RPMI8226 (cell line): ENCODE measurements at regions not wholly inside any gene's neighbourhood (a gene's known extent, or its start where the extent isn't known, plus 50 kb on each side); places are given as distances from the start of the nearest gene placed in this dataset.
"Not testable (repeated sequence)": the region's sequence is repeated elsewhere in the genome, so short reads cannot be mapped to it uniquely, and the experiment has no call there.

Experiments
- DNase-seq: peaks from one replicate; pipeline ENCODE4 v3.0.0-alpha.2; 2015

- DNase-seq, result no peak
Measured at GRCh38 chrX:148080593-148080992, 99.5 kb downstream of the FMR1NB start.

DNA sequence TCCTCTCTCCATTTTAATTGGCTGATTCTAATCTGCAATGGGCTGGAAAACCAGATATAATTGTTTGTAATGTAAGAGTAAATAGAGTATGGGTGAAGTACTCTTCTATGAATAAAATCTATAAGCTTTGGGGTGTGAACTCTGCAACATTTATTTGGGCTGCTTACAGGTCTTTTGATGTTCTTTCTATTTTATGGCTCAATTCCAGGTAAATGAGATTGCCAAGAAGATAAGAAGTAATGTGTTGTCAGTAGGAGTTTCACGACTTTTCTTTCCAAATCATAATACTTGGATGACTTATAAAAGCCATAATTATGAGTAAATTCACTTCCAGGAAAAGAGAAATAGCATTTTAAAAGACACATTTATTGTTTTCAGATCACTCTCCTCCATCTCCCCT is 103.5 kb downstream of the FMR1NB start:
- no peak for DNase-seq

GRCh38 chrX:148120151-148120550 is 139.0 kb downstream of the FMR1NB start:
- no peak for DNase-seq

- no peak for DNase-seq
Measured at GRCh38 chrX:148120999-148121623, 140.0 kb downstream of the FMR1NB start.

DNA sequence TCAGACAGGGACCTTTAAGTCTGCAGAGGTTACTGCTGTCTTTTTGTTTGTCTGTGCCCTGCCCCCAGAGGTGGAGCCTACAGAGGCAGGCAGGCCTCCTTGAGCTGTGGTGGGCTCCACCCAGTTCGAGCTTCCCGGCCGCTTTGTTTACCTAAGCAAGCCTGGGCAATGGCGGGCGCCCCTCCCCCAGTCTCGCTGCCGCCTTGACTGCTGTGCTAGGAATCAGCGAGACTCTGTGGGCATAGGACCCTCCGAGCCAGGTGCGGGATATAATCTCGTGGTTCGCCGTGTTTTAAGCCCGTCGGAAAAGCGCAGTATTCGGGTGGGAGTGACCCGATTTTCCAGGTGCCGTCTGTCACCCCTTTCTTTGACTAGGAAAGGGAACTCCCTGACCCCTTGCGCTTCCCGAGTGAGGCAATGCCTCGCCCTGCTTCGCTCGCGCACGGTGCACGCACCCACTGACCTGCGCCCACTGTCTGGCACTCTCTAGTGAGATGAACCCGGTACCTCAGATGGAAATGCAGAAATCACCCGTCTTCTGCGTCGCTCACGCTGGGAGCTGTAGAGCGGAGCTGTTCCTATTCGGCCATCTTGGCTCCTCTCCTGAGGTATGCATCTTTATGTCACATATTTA is 147.9 kb downstream of the FMR1NB start:
- DNase-seq, result not testable (repeated sequence)

DNA sequence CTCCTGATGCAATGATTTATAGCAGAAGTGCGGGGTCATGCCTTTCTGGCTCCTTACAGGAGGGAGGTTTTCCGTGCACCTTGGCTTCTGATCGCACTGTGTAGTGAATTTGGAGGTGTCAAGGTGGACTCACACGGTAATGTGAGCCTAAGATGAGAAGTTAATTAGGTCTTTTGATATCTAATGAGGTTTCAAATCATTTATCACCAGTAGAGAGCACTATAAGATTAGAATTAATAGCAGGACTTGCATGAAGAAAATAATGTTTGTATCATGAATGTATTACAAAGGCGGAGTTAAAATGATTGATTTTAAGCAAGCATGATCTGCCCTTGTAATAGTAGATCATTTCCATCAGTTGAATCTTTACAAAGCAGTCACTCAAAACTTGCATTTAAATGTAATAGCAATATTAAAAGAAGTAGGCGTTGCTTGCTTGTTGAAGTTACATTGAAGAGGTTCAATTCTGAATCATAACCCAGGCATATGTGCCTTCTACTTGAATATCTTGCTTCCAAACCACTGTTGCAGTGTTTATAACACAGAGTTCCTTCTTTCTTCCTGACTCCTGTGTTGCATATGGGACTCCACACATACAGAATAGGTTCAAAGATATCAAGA is 152.1 kb downstream of the FMR1NB start:
- DNase-seq, result no peak

- no peak for DNase-seq
Measured at GRCh38 chrX:148134578-148134977, 153.4 kb downstream of the FMR1NB start.

DNA sequence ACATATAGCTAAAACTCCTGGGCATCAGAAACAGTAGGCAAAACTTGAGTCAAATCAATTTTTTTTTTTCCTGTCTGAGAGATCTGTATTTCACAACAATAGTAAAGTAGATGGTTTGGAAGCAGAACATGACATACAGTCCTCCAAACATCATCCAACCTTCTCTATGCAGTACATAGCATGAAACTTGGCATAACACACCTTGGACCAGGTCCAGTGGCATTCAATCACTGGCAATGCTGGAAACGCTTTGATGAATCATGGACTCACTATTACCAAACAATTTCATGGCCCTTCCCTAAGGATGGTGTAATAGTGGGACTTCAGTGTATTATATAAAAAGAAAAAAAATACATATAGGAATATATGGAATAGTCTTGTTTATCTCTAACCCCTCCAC is 154.6 kb downstream of the FMR1NB start:
- DNase-seq, result no peak

DNA sequence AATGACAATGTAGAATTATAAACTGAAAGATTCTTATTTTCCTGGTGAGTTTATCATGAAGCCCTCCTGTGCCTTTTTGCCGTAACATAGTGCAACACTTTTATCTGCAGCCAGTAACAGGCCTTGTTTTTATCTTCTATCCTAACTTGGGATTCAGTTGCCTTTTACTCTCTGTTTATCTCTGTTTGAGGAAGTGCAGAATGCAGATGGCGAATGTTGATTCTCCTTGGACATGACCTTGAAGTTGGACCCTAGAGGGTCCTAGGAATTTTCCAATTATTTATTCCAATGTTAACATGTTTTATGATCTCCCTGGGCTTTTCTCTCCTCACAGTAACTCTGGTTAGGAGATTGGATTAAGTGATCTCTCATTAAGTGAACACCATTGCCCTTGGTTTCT is 165.0 kb downstream of the FMR1NB start:
- no peak for DNase-seq

GRCh38 chrX:148156986-148157385 is 175.8 kb downstream of the FMR1NB start:
- DNase-seq, result no peak

GRCh38 chrX:148159796-148160195 is 178.7 kb downstream of the FMR1NB start:
- no peak for DNase-seq

GRCh38 chrX:148161701-148162100 is 180.6 kb downstream of the FMR1NB start:
- DNase-seq, result no peak

GRCh38 chrX:148185631-148186030 is 204.5 kb downstream of the FMR1NB start:
- DNase-seq, result no peak

GRCh38 chrX:148192547-148192946 is 211.4 kb downstream of the FMR1NB start:
- no peak for DNase-seq

- DNase-seq, result no peak
Measured at GRCh38 chrX:148193759-148194158, 212.6 kb downstream of the FMR1NB start.

DNA sequence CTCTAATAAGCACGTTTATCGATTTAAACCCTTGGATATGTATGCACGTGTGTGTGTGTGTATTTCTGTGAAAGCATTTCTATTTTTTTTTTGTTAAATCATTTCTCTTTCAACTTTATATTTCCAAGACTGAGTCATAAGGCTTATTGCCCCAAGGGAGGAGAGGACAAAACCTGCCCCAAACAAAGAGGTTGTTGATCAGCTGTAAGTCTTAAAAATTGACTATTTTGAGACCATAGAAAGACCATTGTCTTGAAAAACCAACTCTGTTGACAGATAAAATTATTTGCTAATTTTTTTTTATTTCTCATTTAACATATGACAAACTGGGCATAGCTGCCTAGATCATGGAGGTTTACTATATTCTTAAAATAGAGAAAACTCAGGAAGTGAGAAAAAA is 222.4 kb downstream of the FMR1NB start:
- no peak for DNase-seq

DNA sequence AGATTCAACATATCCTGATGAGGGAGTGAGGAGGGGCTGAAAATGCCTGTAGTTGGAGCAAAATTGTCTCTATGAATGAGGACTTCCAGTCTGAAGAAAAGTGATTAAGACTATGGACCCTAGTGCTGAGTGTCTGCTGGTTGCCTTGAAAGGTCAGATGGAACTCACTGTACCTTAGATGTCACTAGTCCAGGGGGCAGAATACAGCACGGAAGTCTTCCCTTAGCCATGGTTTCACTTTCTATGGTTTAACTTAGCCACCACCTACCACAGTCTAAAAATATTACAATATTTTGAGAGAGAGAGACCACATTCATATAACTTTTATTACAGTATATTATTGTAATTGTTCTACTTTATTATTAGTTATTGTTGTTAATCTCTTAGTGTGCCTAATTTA is 223.1 kb downstream of the FMR1NB start:
- DNase-seq, result no peak

DNA sequence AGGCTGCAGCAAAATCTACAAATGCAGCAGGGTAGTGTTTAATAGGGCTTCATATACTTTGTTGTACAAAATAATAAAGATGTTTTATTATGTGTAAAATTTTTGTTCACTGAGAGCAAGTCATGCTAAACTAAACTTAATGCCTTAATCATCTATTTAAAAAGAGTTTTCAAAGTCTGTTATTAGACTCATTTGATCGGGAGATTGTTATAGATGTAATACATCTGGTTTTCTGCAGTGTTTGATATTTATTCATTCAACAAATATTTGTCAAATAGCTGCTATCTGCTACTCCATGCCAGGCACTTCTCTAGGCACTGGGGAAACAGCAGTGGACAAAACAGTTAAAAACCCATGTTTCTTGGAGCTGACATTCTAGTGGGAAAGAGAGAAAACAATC is 233.6 kb downstream of the FMR1NB start:
- no peak for DNase-seq

GRCh38 chrX:148215726-148216125 is 234.6 kb downstream of the FMR1NB start:
- DNase-seq, result no peak

DNA sequence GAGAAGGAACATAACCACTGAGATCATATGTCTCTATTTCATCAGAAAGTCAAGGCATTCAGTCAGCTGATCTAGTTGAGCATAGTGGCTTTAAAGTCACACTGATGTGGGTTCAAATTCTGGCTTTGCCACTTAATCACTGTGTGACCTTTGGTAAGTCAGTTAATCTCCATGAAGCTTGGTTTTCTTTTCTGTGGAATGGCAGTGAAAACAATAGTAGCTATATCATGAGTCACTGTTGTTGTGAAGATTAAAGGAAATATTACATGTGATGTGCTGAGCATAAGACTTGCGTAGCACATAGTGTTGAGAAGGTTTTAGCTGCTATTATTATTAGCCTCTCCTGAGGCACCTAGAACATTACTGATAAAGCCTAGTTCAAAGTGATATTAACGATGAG is 242.2 kb downstream of the FMR1NB start:
- DNase-seq, result no peak

GRCh38 chrX:148228521-148228920 is 247.4 kb downstream of the FMR1NB start:
- DNase-seq, result no peak

DNA sequence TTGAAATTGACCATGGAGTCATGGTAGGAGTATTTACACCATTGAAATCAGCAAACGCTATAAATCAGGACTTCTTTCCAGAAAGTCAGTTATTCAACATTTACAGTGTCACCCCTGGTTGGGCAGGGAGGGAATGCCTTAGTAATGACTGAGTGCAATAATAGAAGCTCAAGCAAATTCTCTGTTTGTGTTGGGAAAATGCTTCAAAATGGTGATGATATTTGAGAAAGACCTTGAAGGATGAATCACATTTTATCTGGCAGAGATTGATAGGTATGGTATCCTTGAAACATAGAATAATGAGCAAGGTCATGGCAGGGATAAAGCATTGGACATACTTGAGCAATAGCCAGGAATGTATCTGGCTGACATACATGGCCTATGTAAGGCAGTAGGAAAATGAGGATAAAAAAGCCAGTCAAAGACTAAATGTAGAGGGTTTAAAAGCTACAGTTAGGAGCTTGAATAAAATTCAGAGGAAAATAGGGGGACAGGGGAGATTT is 248.7 kb downstream of the FMR1NB start:
- DNase-seq, result no peak

DNA sequence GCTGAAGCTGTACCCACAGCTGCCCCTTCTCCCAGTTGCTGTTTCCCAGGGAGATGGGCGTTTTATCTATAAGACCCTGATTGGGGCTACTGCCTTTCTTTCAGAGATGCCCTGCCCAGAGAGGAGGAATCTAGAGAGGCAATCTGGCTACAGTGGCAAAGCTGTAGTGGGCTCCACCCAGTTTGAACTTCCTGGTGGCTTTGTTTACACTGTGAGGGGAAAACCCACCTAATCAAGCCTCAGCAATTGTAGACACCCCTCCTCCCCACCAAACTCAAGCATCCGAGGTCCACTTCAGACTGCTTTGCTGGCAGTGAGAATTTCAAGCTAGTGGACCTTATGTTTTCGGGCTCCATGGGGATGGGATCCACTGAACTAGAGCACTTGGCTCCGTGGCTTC is 240.4 kb upstream of the AFF2 start:
- no peak for DNase-seq

DNA sequence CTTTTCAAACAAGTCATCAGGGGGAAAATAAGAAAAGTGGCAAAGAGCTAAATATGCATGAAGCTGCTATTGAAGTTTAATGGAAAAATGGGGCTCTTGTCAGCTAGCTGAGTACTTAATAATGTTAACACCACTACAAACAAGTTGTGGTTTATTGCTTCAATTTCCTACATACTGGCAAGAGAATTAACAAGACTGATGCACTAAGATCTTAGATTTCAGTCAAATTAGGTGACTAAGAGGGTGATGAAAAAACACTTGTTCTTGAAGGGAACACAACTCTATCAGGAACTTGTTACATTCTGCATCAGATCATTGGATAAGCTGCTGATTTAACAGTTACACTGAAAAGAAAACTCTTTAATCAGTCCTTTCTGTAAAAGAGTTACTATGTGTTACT is 234.6 kb upstream of the AFF2 start:
- no peak for DNase-seq

GRCh38 chrX:148268673-148269072 is 231.7 kb upstream of the AFF2 start:
- DNase-seq, result no peak
